Gastrocnemius medialis (tissue), 4 donors: ENCODE measurements at regions not wholly inside any gene's neighbourhood (a gene's known extent, or its start where the extent isn't known, plus 50 kb on each side); places are given as distances from the start of the nearest gene placed in this dataset.

Experiments
- ATAC-seq, 2 donors: fragments of 150-250 bp; one replicate each; pipeline ENCODE4 v1.9.1; 2016
- DNase-seq, 2 donors: peaks; one replicate each; pipeline ENCODE4 v3.0.0-alpha.2; 2019
- H3K27ac ChIP-seq, 4 donors: fragments of 200-600 bp; sonication (generic); 1 replicate in 1 of 4; 2 replicates in 3 of 4; pipeline ENCODE4 v1.5.1; 2016 to 2018; ENCODE audit warnings: mild to moderate bottlenecking in 2 of 4, moderate library complexity in 1 of 4
- H3K27me3 ChIP-seq, 3 donors: fragments of 200-600 bp; sonication (generic) in 2 of 3; 1 replicate in 1 of 3; 2 replicates in 2 of 3; pipeline versions ENCODE4 v1.5.1 to v1.6.0; 2016 to 2019; ENCODE audit warnings: mild to moderate bottlenecking in 1 of 3, moderate library complexity in 1 of 3
- H3K36me3 ChIP-seq, 2 donors: fragments of 200-600 bp; sonication (generic) in 1 of 2; one replicate each; pipeline ENCODE4 v1.5.1; 2017 to 2018
- H3K4me1 ChIP-seq, 2 donors: fragments of 200-600 bp; sonication (generic) in 1 of 2; one replicate each; pipeline ENCODE4 v1.5.1; 2016 to 2017; ENCODE audit warnings: mild to moderate bottlenecking in 2 of 2
- H3K4me3 ChIP-seq, 4 donors: fragments of 200-600 bp; sonication (generic) in 3 of 4; 1 replicate in 1 of 4; 2 replicates in 3 of 4; pipeline ENCODE4 v1.5.1; 2016 to 2019; ENCODE audit warnings: mild to moderate bottlenecking in 2 of 4
- H3K9me3 ChIP-seq, 3 donors: fragments of 200-600 bp; sonication (generic) in 2 of 3; 1 replicate in 1 of 3; 2 replicates in 2 of 3; pipeline ENCODE4 v1.5.1; 2016 to 2019
- CTCF ChIP-seq, 5 experiments: fragments of 450-650 bp in 3 of 5; fragments of 200-600 bp in 2 of 5; sonication (generic) in 2 of 5; IDR thresholded peaks in 4 of 5; conservative IDR thresholded peaks in 1 of 5; 1 replicate in 4 of 5; 2 replicates in 1 of 5; pipeline ENCODE4 v1.5.1; 2016 to 2019; ENCODE audit warnings: antibody characterized with exemption in 5 of 5, mild to moderate bottlenecking in 3 of 5, moderate library complexity in 3 of 5
- POLR2A ChIP-seq, 2 donors: fragments of 450-650 bp; IDR thresholded peaks; one replicate each; pipeline ENCODE4 v1.6.1; 2017; ENCODE audit warnings: antibody characterized with exemption in 2 of 2, mild to moderate bottlenecking in 2 of 2, moderate library complexity in 2 of 2
- in situ Hi-C, 4 donors: fragments of 200-750 bp; cut with MboI; loops; one replicate each; pipeline versions ENCODE4 v1.15.0 to v1.8.0; 2017; ENCODE audit warnings: low sequenced_read_pairs in 4 of 4
- intact Hi-C: fragments of 100-400 bp; cut with DNase I; formaldehyde crosslinking; loops from one replicate; pipeline ENCODE4 v1.15.1; 2023; ENCODE audit warnings: low total_unique reads

DNA sequence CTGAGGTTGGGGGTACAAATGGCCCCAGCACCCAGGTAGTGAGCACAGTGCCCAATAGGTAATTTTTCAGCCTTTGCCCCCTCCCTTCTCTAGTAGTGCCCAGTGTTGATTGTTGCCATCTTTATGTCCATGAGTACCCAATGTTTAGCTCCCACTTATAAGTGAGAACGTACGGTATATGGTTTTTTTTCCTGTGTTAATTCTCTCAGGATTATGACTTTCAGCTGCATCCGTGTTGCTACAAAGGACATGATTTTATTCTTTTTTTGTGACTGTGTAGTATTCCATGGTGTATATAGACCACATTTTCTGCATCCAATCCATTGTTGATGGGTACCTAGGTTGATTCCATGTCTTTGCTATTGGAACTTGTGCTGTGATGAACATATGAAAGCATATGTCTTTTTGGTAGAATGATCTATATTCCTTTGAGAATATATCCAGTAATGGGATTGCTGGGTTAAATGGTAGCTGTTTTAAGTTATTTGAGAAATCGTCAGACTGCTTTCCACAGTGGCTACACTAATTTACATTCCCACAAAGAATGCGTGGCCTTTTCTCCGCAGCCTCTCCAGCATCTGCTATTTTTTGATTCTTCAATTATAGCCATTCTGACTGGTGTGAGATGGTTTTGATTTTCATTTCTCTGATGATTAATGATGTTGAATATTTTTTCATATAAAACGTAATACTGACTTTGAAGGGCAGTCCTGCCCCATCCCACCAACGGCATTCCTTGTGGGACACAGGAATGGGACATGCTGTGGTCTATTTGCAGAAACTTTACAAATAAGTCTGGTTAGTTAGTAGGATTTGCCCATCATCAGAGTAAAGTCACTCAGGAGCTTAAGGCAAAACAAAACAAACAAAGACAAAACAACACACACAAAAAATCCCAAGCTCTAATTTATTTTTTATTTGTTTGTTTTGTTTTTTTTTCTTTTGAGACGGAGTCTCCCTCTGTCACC is 135.0 kb downstream of the MYCN start:
- Histone ChIP-seq H3K27me3 (no peaks in the 10 kb centered on the region), H3K4me1 (no peaks in the 10 kb centered on the region), H3K9me3 (no peaks in the 10 kb centered on the region), H3K27ac (no peak overlapping the region), H3K4me3 (no peak overlapping the region), H3K36me3 (no peaks in the 10 kb centered on the region)
- in situ Hi-C loops (no loop called here), intact Hi-C loops (no loop called here)
- TF ChIP-seq CTCF (IDR thresholded peaks at IDR 0.05 in 4 of 5, conservative IDR thresholded peaks at IDR 0.05 in 1 of 5) (no peak), POLR2A (IDR thresholded peaks at IDR 0.05) (no peak)
- no peak for DNase-seq
- no peak for ATAC-seq

DNA sequence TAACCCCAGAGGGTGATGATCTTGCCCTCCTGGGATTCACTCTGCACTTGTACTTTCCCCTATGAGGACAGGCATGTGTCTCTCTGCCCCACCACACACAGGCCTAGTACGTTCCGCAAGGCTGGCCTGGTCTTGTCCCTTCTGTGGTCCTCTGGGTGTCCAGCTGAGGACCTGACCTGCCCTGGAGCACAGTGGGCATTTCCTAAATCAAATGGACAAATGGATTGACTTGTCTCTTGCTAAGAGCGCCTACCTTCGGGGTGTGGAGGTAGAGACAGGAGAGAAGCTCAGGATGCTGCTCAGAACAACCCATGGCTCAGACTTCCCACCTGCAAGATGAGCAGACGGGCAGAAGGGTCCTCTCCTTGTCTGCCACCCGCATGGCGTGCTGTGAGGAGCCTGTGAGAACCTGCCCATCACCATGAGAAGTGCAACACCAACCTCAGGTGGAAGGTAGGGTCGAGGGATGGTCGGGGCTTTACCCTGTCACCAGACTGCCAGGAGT is 133.6 kb downstream of the MYCN start:
- no peak for DNase-seq
- intact Hi-C loops (no loop called here), in situ Hi-C loops (no loop called here)
- H3K36me3 ChIP-seq: no peaks in the 10 kb centered on the region
- H3K4me1 ChIP-seq: no peaks in the 10 kb centered on the region
- H3K9me3 ChIP-seq: no peaks in the 10 kb centered on the region
- no peak overlapping the region for H3K4me3 ChIP-seq
- H3K27ac ChIP-seq: no peak overlapping the region
- no peaks in the 10 kb centered on the region for H3K27me3 ChIP-seq
- no peak for ATAC-seq
- TF ChIP-seq CTCF (IDR thresholded peaks at IDR 0.05 in 4 of 5, conservative IDR thresholded peaks at IDR 0.05 in 1 of 5) (no peak), POLR2A (IDR thresholded peaks at IDR 0.05) (no peak)

DNA sequence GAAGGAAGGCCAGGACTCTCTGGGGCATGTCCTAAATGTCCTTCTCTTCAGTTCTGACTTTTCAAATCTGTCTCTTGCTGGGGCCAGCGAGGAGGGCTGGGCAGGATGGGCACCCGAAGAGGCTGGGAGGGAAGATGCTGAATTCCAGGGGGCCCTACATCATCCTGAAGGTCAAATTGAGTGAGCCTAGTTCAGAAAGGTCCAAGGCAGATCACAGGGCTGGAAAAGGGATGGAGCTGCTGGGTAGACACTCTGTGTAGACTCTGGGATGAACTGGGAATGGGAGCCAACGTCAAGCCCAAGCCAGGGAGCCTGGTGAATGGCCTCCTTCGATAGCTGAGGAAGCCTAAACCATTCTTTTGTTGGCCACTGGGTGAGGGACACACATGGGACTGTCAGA is 133.1 kb downstream of the MYCN start:
- H3K4me1 ChIP-seq: no peaks in the 10 kb centered on the region
- no peaks in the 10 kb centered on the region for H3K9me3 ChIP-seq
- ATAC-seq: no peak
- H3K4me3 ChIP-seq: no peak overlapping the region
- intact Hi-C loops (no loop called here), in situ Hi-C loops (no loop called here)
- TF ChIP-seq POLR2A (IDR thresholded peaks at IDR 0.05) (no peak), CTCF (IDR thresholded peaks at IDR 0.05 in 4 of 5, conservative IDR thresholded peaks at IDR 0.05 in 1 of 5) (no peak)
- no peaks in the 10 kb centered on the region for H3K36me3 ChIP-seq
- H3K27me3 ChIP-seq: no peaks in the 10 kb centered on the region
- no peak overlapping the region for H3K27ac ChIP-seq
- no peak for DNase-seq

- no peak for ATAC-seq
- Histone ChIP-seq H3K27me3 (no peaks in the 10 kb centered on the region), H3K36me3 (no peaks in the 10 kb centered on the region), H3K4me1 (no peaks in the 10 kb centered on the region), H3K27ac (no peak overlapping the region), H3K9me3 (no peaks in the 10 kb centered on the region), H3K4me3 (no peak overlapping the region)
- no peak for DNase-seq
- in situ Hi-C loops: no loop called here
- TF ChIP-seq CTCF (IDR thresholded peaks at IDR 0.05 in 4 of 5, conservative IDR thresholded peaks at IDR 0.05 in 1 of 5): no peak
- no peak for TF ChIP-seq POLR2A (IDR thresholded peaks at IDR 0.05)
- intact Hi-C loops: no loop called here
These were observed 132.4 kb downstream of the MYCN start for GRCh38 chr2:16072638-16073290.
